SU-DHL-6 (cell line): ENCODE measurements at regions not wholly inside any gene's neighbourhood (a gene's known extent, or its start where the extent isn't known, plus 50 kb on each side); places are given as distances from the start of the nearest gene placed in this dataset.

Experiments
- H2AFZ ChIP-seq: fragments of 200-600 bp; sonication (generic); 2 replicates; pipeline ENCODE4 v1.6.1; 2014; ENCODE audit warnings: low read depth, mild to moderate bottlenecking, moderate library complexity, mixed read lengths, antibody characterized with exemption, low read length; ENCODE audit not compliant: severe bottlenecking
- H3F3A ChIP-seq: fragments of 200-600 bp; shearing (Covaris generic); 2 replicates; pipeline ENCODE4 v1.6.0; 2016; ENCODE audit warnings: antibody characterized with exemption, mild to moderate bottlenecking; ENCODE audit not compliant: insufficient read depth
- H3K27ac ChIP-seq: fragments of 200-600 bp; sonication (generic); 2 replicates; pipeline ENCODE4 v1.5.1; 2016; ENCODE audit warnings: low read depth, mild to moderate bottlenecking, low read length, moderate library complexity, mixed read lengths
- H3K27me3 ChIP-seq: fragments of 200-600 bp; sonication (generic), shearing (Covaris generic); 2 replicates; pipeline ENCODE4 v1.6.0; 2014; ENCODE audit warnings: mild to moderate bottlenecking, low read length
- H3K36me3 ChIP-seq: fragments of 200-600 bp; sonication (generic); 2 replicates; pipeline ENCODE4 v1.6.1; 2014; ENCODE audit warnings: mild to moderate bottlenecking, low read length, mixed read lengths
- H3K4me2 ChIP-seq: fragments of 300-600, 200-600 bp; shearing (Covaris generic), sonication (generic); 2 replicates; pipeline ENCODE4 v1.6.0; 2014; ENCODE audit warnings: low read length, low read depth, mild to moderate bottlenecking; ENCODE audit not compliant: poor library complexity, severe bottlenecking
- H3K4me3 ChIP-seq: fragments of 200-600 bp; sonication (generic); 2 replicates; pipeline ENCODE4 v1.5.1; 2014; ENCODE audit warnings: antibody characterized with exemption, low read length, mild to moderate bottlenecking, mixed read lengths; ENCODE audit not compliant: insufficient read depth, poor library complexity, severe bottlenecking
- H3K79me2 ChIP-seq: fragments of 200-600 bp; sonication (generic); 2 replicates; pipeline ENCODE4 v1.6.1; 2014; ENCODE audit warnings: mild to moderate bottlenecking, low read length, moderate library complexity; ENCODE audit not compliant: insufficient read depth
- H3K9ac ChIP-seq: fragments of 200-600 bp; sonication (generic); 2 replicates; pipeline ENCODE4 v1.7.0; 2014; ENCODE audit warnings: mild to moderate bottlenecking, low read length
- H3K9me2 ChIP-seq: fragments of 200-600 bp; sonication (generic); replicated peaks from 2 replicates; pipeline ENCODE4 v1.6.1; 2014; ENCODE audit warnings: low read length; ENCODE audit not compliant: insufficient read depth
- H3K9me3 ChIP-seq: fragments of 200-600 bp; sonication (generic); 2 replicates; pipeline ENCODE4 v1.6.1; 2014; ENCODE audit warnings: low read length, mixed read lengths; ENCODE audit not compliant: insufficient read depth
- H4K20me1 ChIP-seq: fragments of 200-600 bp; sonication (generic); 2 replicates; pipeline ENCODE4 v1.6.1; 2014; ENCODE audit warnings: low read depth, mild to moderate bottlenecking, antibody characterized with exemption, low read length, moderate library complexity, mixed read lengths
- EZH2phosphoT487 ChIP-seq: fragments of 200-600 bp; sonication (generic), shearing (Covaris generic); conservative IDR thresholded peaks from 2 replicates; pipeline ENCODE4 v1.6.1; 2018; ENCODE audit warnings: mild to moderate bottlenecking, antibody characterized with exemption, low read length, moderate library complexity, mixed read lengths
- TF ChIP-seq, protein P1 (sequence below): fragments of 200-600 bp; sonication (generic); IDR thresholded peaks from one replicate; pipeline ENCODE4 v1.5.1; 2017; ENCODE audit warnings: antibody characterized with exemption, mild to moderate bottlenecking, low read length, moderate library complexity; ENCODE audit not compliant: insufficient read depth, poor library complexity, severe bottlenecking

DNA sequence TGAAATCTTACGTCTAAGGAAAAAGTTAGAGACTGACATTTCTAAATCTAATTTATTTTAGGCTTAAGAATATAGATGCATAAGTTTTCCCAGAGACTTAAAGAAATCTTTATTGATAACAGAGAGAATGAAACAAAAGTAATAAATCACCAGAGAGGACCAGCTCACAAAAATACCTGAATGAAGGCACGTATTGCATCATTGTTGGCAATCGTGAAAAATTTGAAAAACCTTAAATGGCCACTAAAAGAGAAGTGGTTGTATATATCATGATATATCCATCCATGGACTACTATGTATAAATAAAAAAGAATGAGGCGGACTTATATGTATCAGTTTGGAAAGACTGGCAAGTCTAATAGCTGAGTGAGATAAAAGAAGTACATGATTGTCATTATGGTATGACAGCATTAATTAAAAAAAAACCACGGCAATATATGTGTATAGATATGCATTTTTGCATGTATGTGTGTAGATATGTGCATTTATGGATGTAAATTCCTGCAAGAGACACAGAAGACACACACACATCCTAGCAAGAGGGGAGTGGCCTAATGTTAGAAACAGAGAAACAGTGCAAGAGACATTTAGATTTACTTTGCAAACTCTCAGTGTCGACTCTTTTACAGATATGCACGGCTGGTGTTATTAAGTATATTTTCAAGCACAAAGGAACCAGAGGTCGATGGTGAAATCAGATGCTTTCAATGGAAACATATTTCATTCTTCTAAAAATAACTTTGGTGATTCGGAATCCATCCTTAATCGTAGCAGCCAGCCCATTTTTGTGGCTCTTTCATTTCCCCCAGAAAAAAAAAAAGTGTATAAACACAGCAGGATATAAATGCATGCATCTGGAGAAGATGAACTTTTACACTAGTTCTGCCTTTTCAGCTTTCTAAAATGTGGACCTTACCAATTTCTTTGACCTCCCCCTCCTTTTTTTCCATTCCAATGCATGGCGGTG lies 156.1 kb upstream of the SALL4 start:
- Histone ChIP-seq H3K9ac (no peak overlapping the region), H3K4me2 (no peak overlapping the region), H3K9me2 (no peaks in the 10 kb centered on the region), H3K9me3 (no peaks in the 10 kb centered on the region), H2AFZ (no peak overlapping the region), H4K20me1 (no peaks in the 10 kb centered on the region), H3K4me3 (no peak overlapping the region), H3F3A (no peaks in the 10 kb centered on the region), H3K79me2 (no peaks in the 10 kb centered on the region), H3K36me3 (no peaks in the 10 kb centered on the region), H3K27ac (no peak overlapping the region), H3K27me3 (no peaks in the 10 kb centered on the region)
- TF ChIP-seq, protein P1, sequence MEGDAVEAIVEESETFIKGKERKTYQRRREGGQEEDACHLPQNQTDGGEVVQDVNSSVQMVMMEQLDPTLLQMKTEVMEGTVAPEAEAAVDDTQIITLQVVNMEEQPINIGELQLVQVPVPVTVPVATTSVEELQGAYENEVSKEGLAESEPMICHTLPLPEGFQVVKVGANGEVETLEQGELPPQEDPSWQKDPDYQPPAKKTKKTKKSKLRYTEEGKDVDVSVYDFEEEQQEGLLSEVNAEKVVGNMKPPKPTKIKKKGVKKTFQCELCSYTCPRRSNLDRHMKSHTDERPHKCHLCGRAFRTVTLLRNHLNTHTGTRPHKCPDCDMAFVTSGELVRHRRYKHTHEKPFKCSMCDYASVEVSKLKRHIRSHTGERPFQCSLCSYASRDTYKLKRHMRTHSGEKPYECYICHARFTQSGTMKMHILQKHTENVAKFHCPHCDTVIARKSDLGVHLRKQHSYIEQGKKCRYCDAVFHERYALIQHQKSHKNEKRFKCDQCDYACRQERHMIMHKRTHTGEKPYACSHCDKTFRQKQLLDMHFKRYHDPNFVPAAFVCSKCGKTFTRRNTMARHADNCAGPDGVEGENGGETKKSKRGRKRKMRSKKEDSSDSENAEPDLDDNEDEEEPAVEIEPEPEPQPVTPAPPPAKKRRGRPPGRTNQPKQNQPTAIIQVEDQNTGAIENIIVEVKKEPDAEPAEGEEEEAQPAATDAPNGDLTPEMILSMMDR, result no peak
- TF ChIP-seq EZH2phosphoT487, result no peak

DNA sequence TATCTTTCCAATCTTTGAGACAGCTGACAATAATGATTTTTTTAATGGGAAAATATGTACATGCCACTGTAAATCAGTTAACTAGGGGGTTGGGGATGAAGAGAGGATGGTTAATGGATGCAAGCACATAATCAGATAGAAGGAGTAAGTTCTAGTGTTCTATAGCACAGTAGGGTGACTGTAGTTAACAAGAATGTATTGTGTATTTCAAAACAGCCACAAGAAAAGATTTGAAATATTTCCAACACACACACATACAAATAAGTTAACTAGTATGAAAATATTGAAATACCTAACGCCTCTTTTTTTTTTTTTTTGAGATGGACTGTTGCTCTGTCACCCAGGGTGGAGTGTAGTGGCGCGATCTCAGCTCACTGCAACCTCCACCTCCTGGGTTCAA lies 153.4 kb upstream of the SALL4 start:
- no peak overlapping the region for H3K9ac ChIP-seq
- no peaks in the 10 kb centered on the region for H3F3A ChIP-seq
- no peaks in the 10 kb centered on the region for H3K9me2 ChIP-seq
- H3K36me3 ChIP-seq, result no peaks in the 10 kb centered on the region
- TF ChIP-seq, protein P1, result no peak
- no peak for TF ChIP-seq EZH2phosphoT487
- no peaks in the 10 kb centered on the region for H4K20me1 ChIP-seq
- H3K4me2 ChIP-seq, result no peak overlapping the region
- no peak overlapping the region for H3K27ac ChIP-seq
- no peaks in the 10 kb centered on the region for H3K9me3 ChIP-seq
- H3K27me3 ChIP-seq, result no peaks in the 10 kb centered on the region
- no peak overlapping the region for H3K4me3 ChIP-seq
- H2AFZ ChIP-seq, result no peak overlapping the region
- no peaks in the 10 kb centered on the region for H3K79me2 ChIP-seq

DNA sequence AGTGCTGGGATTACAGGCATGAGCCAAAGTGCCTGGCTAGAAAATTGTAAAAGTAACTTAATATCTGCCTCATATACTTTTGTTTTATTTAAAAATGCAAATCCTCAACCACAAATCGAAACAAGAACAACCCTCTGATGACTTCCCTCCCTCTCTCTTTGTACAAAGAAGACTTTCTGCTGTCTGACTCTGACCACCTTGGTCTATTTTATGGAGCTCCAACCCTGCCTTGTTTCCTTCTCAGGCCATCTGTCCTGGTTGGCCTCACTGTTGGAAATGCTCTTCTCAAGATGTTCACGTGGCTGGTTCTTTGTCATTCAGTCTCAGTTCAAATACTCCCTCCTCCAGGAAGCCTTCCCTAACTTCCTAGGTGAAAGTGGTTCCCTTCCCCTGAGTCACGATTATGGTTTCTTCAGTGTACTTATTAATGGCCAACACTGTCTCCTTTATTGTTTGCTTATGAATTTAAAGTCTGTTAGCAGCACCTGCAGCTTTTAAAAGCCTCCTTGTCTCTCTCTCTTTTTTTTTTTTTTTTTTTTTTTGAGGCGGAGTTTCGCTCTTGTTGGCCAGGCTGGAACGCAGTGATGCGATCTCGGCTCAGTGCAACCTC lies 151.5 kb upstream of the SALL4 start:
- no peak overlapping the region for H2AFZ ChIP-seq
- no peak overlapping the region for H3K27ac ChIP-seq
- no peaks in the 10 kb centered on the region for H4K20me1 ChIP-seq
- no peaks in the 10 kb centered on the region for H3K36me3 ChIP-seq
- H3K27me3 ChIP-seq, result no peaks in the 10 kb centered on the region
- H3K79me2 ChIP-seq, result no peaks in the 10 kb centered on the region
- TF ChIP-seq EZH2phosphoT487, result no peak
- TF ChIP-seq, protein P1, result no peak
- H3K9me2 ChIP-seq, result no peaks in the 10 kb centered on the region
- H3K9me3 ChIP-seq, result no peaks in the 10 kb centered on the region
- H3K4me2 ChIP-seq, result no peak overlapping the region
- no peak overlapping the region for H3K9ac ChIP-seq
- no peaks in the 10 kb centered on the region for H3F3A ChIP-seq
- no peak overlapping the region for H3K4me3 ChIP-seq
